PC-9 (cell line): ENCODE measurements at regions not wholly inside any gene's neighbourhood (a gene's known extent, or its start where the extent isn't known, plus 50 kb on each side); places are given as distances from the start of the nearest gene placed in this dataset.

Experiments used
- BruUV-seq: library from RNA; stranded (reverse); fragments of 400-500 nt; replicated peaks from 2 replicates; lab custom pipeline; 2021; lab: Mats Ljungman, UMichigan
- CTCF ChIA-PET: fragments of 300-600 bp; sonication (Branson Sonifier 250); formaldehyde crosslinking; loops from one replicate; lab custom pipeline; 2022; ENCODE audit warnings: antibody characterized with exemption; lab: Charles Lee
- POLR2A ChIA-PET: fragments of 300-600 bp; sonication (Branson Sonifier 250); formaldehyde crosslinking; loops from one replicate; lab custom pipeline; 2022; ENCODE audit warnings: antibody characterized with exemption; ENCODE audit not compliant: unreplicated experiment; lab: Charles Lee
- DNase-seq, 2 experiments: peaks; one replicate each; pipeline versions ENCODE4 v3.0.0 to v3.0.0-alpha.2; 2015 to 2022; ENCODE audit warnings: mixed read lengths in 1 of 2
- H2AFZ ChIP-seq: fragments of 200-600 bp; sonication (generic); 2 replicates; pipeline ENCODE4 v1.8.1; 2017; ENCODE audit warnings: antibody characterized with exemption
- H3F3A ChIP-seq: fragments of 200-600 bp; sonication (generic); 2 replicates; pipeline ENCODE4 v1.8.1; 2017; ENCODE audit warnings: antibody characterized with exemption, mild to moderate bottlenecking, low read depth; ENCODE audit not compliant: insufficient read depth
- H3K27ac ChIP-seq: fragments of 200-600 bp; sonication (generic); 2 replicates; pipeline ENCODE4 v1.6.1; 2016; ENCODE audit warnings: mixed run types
- H3K27me3 ChIP-seq: fragments of 200-600 bp; sonication (generic); 2 replicates; pipeline ENCODE4 v1.6.1; 2016; ENCODE audit warnings: low read depth, mixed run types; ENCODE audit not compliant: insufficient read depth
- H3K36me3 ChIP-seq: fragments of 200-600 bp; sonication (generic); 2 replicates; pipeline ENCODE4 v1.6.1; 2016; ENCODE audit warnings: low read depth, mixed run types
- H3K4me1 ChIP-seq: fragments of 200-600 bp; sonication (generic); replicated peaks from 2 replicates; pipeline ENCODE4 v1.6.1; 2016; ENCODE audit warnings: mixed run types; ENCODE audit not compliant: insufficient read depth
- H3K4me2 ChIP-seq: fragments of 200-600 bp; sonication (generic); 2 replicates; pipeline ENCODE4 v1.6.1; 2017; ENCODE audit warnings: mixed run types
- H3K4me3 ChIP-seq: fragments of 200-600 bp; sonication (generic); 2 replicates; pipeline ENCODE4 v1.6.1; 2016; ENCODE audit warnings: mixed run types
- H3K79me2 ChIP-seq: fragments of 200-600 bp; sonication (generic); 2 replicates; pipeline ENCODE4 v1.6.1; 2017; ENCODE audit warnings: low read depth, mixed run types
- H3K9me2 ChIP-seq: fragments of 200-600 bp; sonication (generic); 2 replicates; pipeline ENCODE4 v1.8.1; 2017; ENCODE audit warnings: mild to moderate bottlenecking; ENCODE audit not compliant: insufficient read depth
- H3K9me3 ChIP-seq: fragments of 200-600 bp; sonication (generic); 2 replicates; pipeline ENCODE4 v1.8.1; 2016; ENCODE audit warnings: low read depth; ENCODE audit not compliant: insufficient read depth
- H4K20me1 ChIP-seq: fragments of 200-600 bp; sonication (generic); 2 replicates; pipeline ENCODE4 v1.8.1; 2017; ENCODE audit not compliant: insufficient read depth
- EZH2 ChIP-seq: fragments of 200-600 bp; sonication (generic); IDR thresholded peaks from 2 replicates; pipeline ENCODE4 v1.8.0; 2017; ENCODE audit warnings: antibody characterized with exemption, low read depth
- intact Hi-C: fragments of 100-400 bp; cut with micrococcal nuclease; formaldehyde crosslinking; loops from one replicate; pipeline ENCODE4 v1.10.0; 2022; ENCODE audit not compliant: unreplicated experiment
- TF ChIP-seq, protein P1 (sequence below): fragments of 200-600 bp; sonication (generic); conservative IDR thresholded peaks from 2 replicates; pipeline ENCODE4 v1.6.1; 2017; ENCODE audit warnings: mixed run types, antibody characterized with exemption, mild to moderate bottlenecking, moderate library complexity

- H4K20me1 ChIP-seq, result no peaks in the 10 kb centered on the region
- no peak overlapping the region for H3K4me3 ChIP-seq
- TF ChIP-seq EZH2, result no peak
- TF ChIP-seq, protein P1, sequence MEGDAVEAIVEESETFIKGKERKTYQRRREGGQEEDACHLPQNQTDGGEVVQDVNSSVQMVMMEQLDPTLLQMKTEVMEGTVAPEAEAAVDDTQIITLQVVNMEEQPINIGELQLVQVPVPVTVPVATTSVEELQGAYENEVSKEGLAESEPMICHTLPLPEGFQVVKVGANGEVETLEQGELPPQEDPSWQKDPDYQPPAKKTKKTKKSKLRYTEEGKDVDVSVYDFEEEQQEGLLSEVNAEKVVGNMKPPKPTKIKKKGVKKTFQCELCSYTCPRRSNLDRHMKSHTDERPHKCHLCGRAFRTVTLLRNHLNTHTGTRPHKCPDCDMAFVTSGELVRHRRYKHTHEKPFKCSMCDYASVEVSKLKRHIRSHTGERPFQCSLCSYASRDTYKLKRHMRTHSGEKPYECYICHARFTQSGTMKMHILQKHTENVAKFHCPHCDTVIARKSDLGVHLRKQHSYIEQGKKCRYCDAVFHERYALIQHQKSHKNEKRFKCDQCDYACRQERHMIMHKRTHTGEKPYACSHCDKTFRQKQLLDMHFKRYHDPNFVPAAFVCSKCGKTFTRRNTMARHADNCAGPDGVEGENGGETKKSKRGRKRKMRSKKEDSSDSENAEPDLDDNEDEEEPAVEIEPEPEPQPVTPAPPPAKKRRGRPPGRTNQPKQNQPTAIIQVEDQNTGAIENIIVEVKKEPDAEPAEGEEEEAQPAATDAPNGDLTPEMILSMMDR, result no peak
- no peak overlapping the region for H3K4me2 ChIP-seq
- H3K4me1 ChIP-seq, result no peaks in the 10 kb centered on the region
- H3F3A ChIP-seq, result no peaks in the 10 kb centered on the region
- CTCF ChIA-PET, result no interaction called here
- H3K79me2 ChIP-seq, result no peaks in the 10 kb centered on the region
- BruUV-seq, result no TSS peak
- DNase-seq, result no peak
- H3K36me3 ChIP-seq, result no peaks in the 10 kb centered on the region
- POLR2A ChIA-PET, result no interaction called here
- no peaks in the 10 kb centered on the region for H3K27me3 ChIP-seq
- no peaks in the 10 kb centered on the region for H3K9me2 ChIP-seq
- intact Hi-C loops, result no loop called here
- no peak overlapping the region for H3K27ac ChIP-seq
- H2AFZ ChIP-seq, result no peak overlapping the region
- no peaks in the 10 kb centered on the region for H3K9me3 ChIP-seq
Observed at GRCh38 chr5:92353107-92354030, 970.3 kb upstream of the ARRDC3 start.

GRCh38 chr5:92337772-92338234, 954.7 kb upstream of the ARRDC3 start:
- Histone ChIP-seq H3F3A (no peaks in the 10 kb centered on the region), H3K9me2 (no peaks in the 10 kb centered on the region), H3K9me3 (no peaks in the 10 kb centered on the region), H3K4me3 (no peak overlapping the region), H3K4me2 (no peak overlapping the region), H3K36me3 (no peaks in the 10 kb centered on the region), H4K20me1 (no peaks in the 10 kb centered on the region), H3K4me1 (no peaks in the 10 kb centered on the region), H3K27me3 (no peaks in the 10 kb centered on the region), H2AFZ (no peak overlapping the region), H3K79me2 (no peaks in the 10 kb centered on the region), H3K27ac (no peak overlapping the region)
- CTCF ChIA-PET, result no interaction called here
- peak in 1 of 2 experiments; percentile 36 for DNase-seq
- TF ChIP-seq EZH2, result no peak
- TF ChIP-seq, protein P1, result no peak
- POLR2A ChIA-PET, result no interaction called here
- BruUV-seq, result no TSS peak
- intact Hi-C loops, result no loop called here

GRCh38 chr5:92332039-92332438, 948.9 kb upstream of the ARRDC3 start:
- no peak for DNase-seq
- POLR2A ChIA-PET, result no interaction called here
- no peak overlapping the region; the same call in 1 of the 2 replicates for H2AFZ ChIP-seq
- H3F3A ChIP-seq, result no peaks in the 10 kb centered on the region
- no TSS peak for BruUV-seq
- no peak for TF ChIP-seq EZH2
- TF ChIP-seq, protein P1, result no peak
- H3K9me2 ChIP-seq, result no peaks in the 10 kb centered on the region
- H3K36me3 ChIP-seq, result no peaks in the 10 kb centered on the region
- H3K4me1 ChIP-seq, result 0 out of 2 replicates have a peak, but pooled peaks cover 5% of the 10 kb centered on the region
- no peak overlapping the region for H3K4me3 ChIP-seq
- intact Hi-C loops, result loop anchor here (5.0 kb wide), 1 partner anchor 1735 kb away; no protein-coding TSS in a partner anchor
- no peaks in the 10 kb centered on the region for H3K79me2 ChIP-seq
- no peaks in the 10 kb centered on the region for H3K27me3 ChIP-seq
- H3K4me2 ChIP-seq, result no peak overlapping the region
- no peaks in the 10 kb centered on the region for H4K20me1 ChIP-seq
- H3K9me3 ChIP-seq, result no peaks in the 10 kb centered on the region
- CTCF ChIA-PET, result no interaction called here
- no peak overlapping the region for H3K27ac ChIP-seq
